T-helper 1 cell treated with Interleukin-12 subunit alpha and Interleukin-12 subunit beta and Interleukin-4 antibody, amounts not matched to agents 30 ng/mL and 1 ng/mL, for 36 hours (primary cell): ENCODE measurements at regions not wholly inside any gene's neighbourhood (a gene's known extent, or its start where the extent isn't known, plus 50 kb on each side); places are given as distances from the start of the nearest gene placed in this dataset.
"Not testable (repeated sequence)": the region's sequence is repeated elsewhere in the genome, so short reads cannot be mapped to it uniquely, and the experiment has no call there.

ENCODE experiments used
- intact Hi-C: fragments of 100-400 bp; cut with micrococcal nuclease; formaldehyde crosslinking; loops from one replicate; pipeline ENCODE4 v1.15.1; 2024

- intact Hi-C loops: loop anchor here (10.0 kb wide), 1 partner anchor 724 kb away; no protein-coding TSS in a partner anchor
Observed at GRCh38 chr12:46671102-46671501, 154.7 kb downstream of the SLC38A4 start.

- intact Hi-C loops: loop anchor here (10.0 kb wide), 1 partner anchor 724 kb away; no protein-coding TSS in a partner anchor
Observed at GRCh38 chr12:46670636-46671035, 155.2 kb downstream of the SLC38A4 start.

- intact Hi-C loops: loop anchor here (10.0 kb wide), 1 partner anchor 725 kb away; no protein-coding TSS in a partner anchor
Observed at GRCh38 chr12:46669720-46670119, 156.1 kb downstream of the SLC38A4 start.

- intact Hi-C loops: no loop called here
Observed at GRCh38 chr12:46667551-46667950, 158.2 kb downstream of the SLC38A4 start.

GRCh38 chr12:46664761-46665287 lies 161.0 kb downstream of the SLC38A4 start:
- intact Hi-C loops: loop anchor here (5.0 kb wide), 1 partner anchor 513 kb away; no protein-coding TSS in a partner anchor

GRCh38 chr12:46663318-46663717 lies 162.5 kb downstream of the SLC38A4 start:
- intact Hi-C loops: loop anchor here (5.0 kb wide), 1 partner anchor 511 kb away; no protein-coding TSS in a partner anchor

- intact Hi-C loops: loop anchor here (1.0 to 5.0 kb wide), 10 partner anchors 114 to 509 kb away; partner anchors contain the start of gene SLC38A1
Observed at GRCh38 chr12:46661110-46661845, 164.5 kb downstream of the SLC38A4 start.

GRCh38 chr12:46660719-46661109 lies 165.1 kb downstream of the SLC38A4 start:
- intact Hi-C loops: loop anchor here (1.0 to 5.0 kb wide), 10 partner anchors 113 to 508 kb away; partner anchors contain the start of gene SLC38A1

GRCh38 chr12:46660276-46660675 lies 165.5 kb downstream of the SLC38A4 start:
- intact Hi-C loops: loop anchor here (2.0 to 5.0 kb wide), 5 partner anchors 199 to 508 kb away; partner anchors contain the start of gene SLC38A1

GRCh38 chr12:46659824-46660223 lies 166.0 kb downstream of the SLC38A4 start:
- intact Hi-C loops: loop anchor here (2.0 to 5.0 kb wide), 5 partner anchors 199 to 508 kb away; partner anchors contain the start of gene SLC38A1

GRCh38 chr12:46659032-46659650 lies 166.7 kb downstream of the SLC38A4 start:
- intact Hi-C loops: no loop called here

- intact Hi-C loops: no loop called here
Observed at GRCh38 chr12:46657453-46658411, 168.1 kb downstream of the SLC38A4 start.

GRCh38 chr12:46655984-46656383 lies 169.8 kb downstream of the SLC38A4 start:
- intact Hi-C loops: not testable (repeated sequence)

GRCh38 chr12:46653311-46653710 lies 172.5 kb downstream of the SLC38A4 start:
- intact Hi-C loops: no loop called here

GRCh38 chr12:46652692-46653091 lies 173.1 kb downstream of the SLC38A4 start:
- intact Hi-C loops: no loop called here

GRCh38 chr12:46650688-46651087 lies 175.1 kb downstream of the SLC38A4 start:
- intact Hi-C loops: no loop called here

- intact Hi-C loops: no loop called here
Observed at GRCh38 chr12:46649433-46649832, 176.4 kb downstream of the SLC38A4 start.

- intact Hi-C loops: no loop called here
Observed at GRCh38 chr12:46647034-46647433, 178.8 kb downstream of the SLC38A4 start.

GRCh38 chr12:46641649-46642048 lies 184.1 kb downstream of the SLC38A4 start:
- intact Hi-C loops: not testable (repeated sequence)

GRCh38 chr12:46635818-46636217 lies 190.0 kb downstream of the SLC38A4 start:
- intact Hi-C loops: no loop called here
